ENCODE measurements at regions not wholly inside any gene's neighbourhood (a gene's known extent, or its start where the extent isn't known, plus 50 kb on each side); places are given as distances from the start of the nearest gene placed in this dataset.

DNA sequence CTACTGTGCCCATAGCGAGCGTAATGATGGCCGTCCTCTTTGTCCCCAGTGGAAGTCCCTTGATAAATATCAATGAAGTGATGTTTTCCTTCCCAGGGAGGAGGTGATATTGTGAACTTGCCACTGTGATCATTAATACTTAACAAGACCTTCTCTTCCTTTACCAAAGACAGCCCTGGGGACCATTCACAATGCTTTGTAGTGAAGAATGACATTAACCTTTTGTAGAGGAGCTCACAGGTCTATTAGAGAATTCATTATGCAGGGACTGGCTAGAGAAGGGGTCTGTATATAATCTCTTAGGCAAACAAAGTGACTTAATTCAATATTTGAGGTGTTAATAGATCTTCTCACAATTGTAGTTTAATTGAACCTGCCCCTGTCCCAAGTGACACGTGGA is 452.9 kb upstream of the DMAC1 start:
- H3K9ac ChIP-seq (ENCODE audit: insufficient read depth, low read depth, low read length), result no peak overlapping the region
- H4K20me1 ChIP-seq (ENCODE audit: insufficient read depth, low read length), result no peaks in the 10 kb centered on the region
- no peaks in the 10 kb centered on the region for H3K79me2 ChIP-seq (ENCODE audit: insufficient read depth, low read length)
- H3K27ac ChIP-seq (ENCODE audit: extremely low read length, insufficient read depth, low read length), result no peak overlapping the region
- H3K4me3 ChIP-seq (replicated peaks in 1 of 3; ENCODE audit: insufficient read depth in 1 of 3, low read depth in 2 of 3, low read length in 3 of 3), result no peak overlapping the region
- 29% methylated on average over 4 of the region's 4 CpGs for WGBS (ENCODE audit: low lambda C conversion rate)
- no TSS peak for BruUV-seq (replicated peaks)
- no peaks in the 10 kb centered on the region for H3K27me3 ChIP-seq (ENCODE audit: control insufficient read depth in 1 of 2, insufficient read depth in 2 of 2, low read length in 2 of 2)
- DNase-seq (ENCODE audit: low spot score), result no peak
- ATAC-seq, result no peak
- H3K9me3 ChIP-seq (ENCODE audit: low read length), result peaks cover 57% of the 10 kb centered on the region
- ChIA-PET POLR2A (no interaction called here), CTCF (ENCODE audit: low intra/inter-chr PET ratio, low total read pairs) (no interaction called here)
- no peaks in the 10 kb centered on the region for H3K36me3 ChIP-seq (replicated peaks in 1 of 2; ENCODE audit: control insufficient read depth in 1 of 2, insufficient read depth in 2 of 2, low read length in 2 of 2)
- in situ Hi-C loops (cut with HindIII; ENCODE audit: extremely low pct_ligation_motif_present, low pct_unique_long_range_greater_than_20kb), result no loop called here
- no peak for FAIRE-seq
- H3K4me2 ChIP-seq (ENCODE audit: low read depth, low read length), result no peak overlapping the region
- intact Hi-C loops (cut with micrococcal nuclease; ENCODE audit: unreplicated experiment), result no loop called here
- no peak for TF ChIP-seq ZNF431 (CRISPR knock-in tag; IDR thresholded peaks at IDR 0.05; ENCODE audit: borderline replicate concordance, low read depth)
- TF ChIP-seq MEIS1 (CRISPR knock-in tag; IDR thresholded peaks at IDR 0.05; ENCODE audit: borderline replicate concordance), result no peak
- no peak for TF ChIP-seq KAT8 (CRISPR knock-in tag; IDR thresholded peaks at IDR 0.05)
- TF ChIP-seq SIX1 (CRISPR knock-in tag; IDR thresholded peaks at IDR 0.05; ENCODE audit: borderline replicate concordance), result no peak
- TF ChIP-seq SMARCE1 (IDR thresholded peaks at IDR 0.05; ENCODE audit: borderline replicate concordance), result no peak
- H3K4me1 ChIP-seq (ENCODE audit: insufficient read depth, low read length), result no peaks in the 10 kb centered on the region
- no peak overlapping the region for H2AFZ ChIP-seq (ENCODE audit: low read length)

DNA sequence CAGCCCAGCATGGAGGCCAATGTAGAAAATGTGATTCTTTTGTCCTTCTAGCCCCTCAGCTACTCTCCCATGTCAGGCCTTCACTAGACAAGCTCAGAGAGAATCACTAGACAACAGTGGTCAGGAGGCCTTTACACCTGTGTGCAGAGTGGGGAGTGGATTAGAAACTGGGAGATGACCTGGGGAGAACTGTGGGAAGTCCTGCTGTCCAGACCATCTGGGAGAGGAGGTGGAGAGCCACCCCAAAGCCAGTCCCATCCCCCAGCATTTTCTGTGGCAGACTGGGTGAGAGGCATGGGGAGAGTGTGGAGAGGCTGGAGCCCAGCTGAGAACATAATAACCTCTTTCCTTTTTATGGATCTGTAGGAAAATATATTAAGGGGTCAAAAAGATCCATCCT is 452.0 kb upstream of the DMAC1 start:
- CTCF ChIA-PET (ENCODE audit: low intra/inter-chr PET ratio, low total read pairs), result no interaction called here
- in situ Hi-C loops (cut with HindIII; ENCODE audit: extremely low pct_ligation_motif_present, low pct_unique_long_range_greater_than_20kb), result no loop called here

More for the DNA sequence above, 452.0 kb upstream of the DMAC1 start:
- Histone ChIP-seq H4K20me1 (ENCODE audit: insufficient read depth, low read length) (no peaks in the 10 kb centered on the region), H3K4me1 (ENCODE audit: insufficient read depth, low read length) (no peaks in the 10 kb centered on the region), H3K4me3 (replicated peaks in 1 of 3; ENCODE audit: insufficient read depth in 1 of 3, low read depth in 2 of 3, low read length in 3 of 3) (no peak overlapping the region), H3K9ac (ENCODE audit: insufficient read depth, low read depth, low read length) (no peak overlapping the region), H3K27ac (ENCODE audit: extremely low read length, insufficient read depth, low read length) (no peak overlapping the region), H3K36me3 (replicated peaks in 1 of 2; ENCODE audit: control insufficient read depth in 1 of 2, insufficient read depth in 2 of 2, low read length in 2 of 2) (no peaks in the 10 kb centered on the region), H2AFZ (ENCODE audit: low read length) (no peak overlapping the region), H3K9me3 (ENCODE audit: low read length) (peaks cover 54% of the 10 kb centered on the region), H3K4me2 (ENCODE audit: low read depth, low read length) (no peak overlapping the region), H3K79me2 (ENCODE audit: insufficient read depth, low read length) (no peaks in the 10 kb centered on the region), H3K27me3 (ENCODE audit: control insufficient read depth in 1 of 2, insufficient read depth in 2 of 2, low read length in 2 of 2) (no peaks in the 10 kb centered on the region)
- FAIRE-seq (no peak), DNase-seq (ENCODE audit: low spot score) (no peak), ATAC-seq (no peak)
- BruUV-seq (replicated peaks), result no TSS peak
- POLR2A ChIA-PET, result no interaction called here
- intact Hi-C loops (cut with micrococcal nuclease; ENCODE audit: unreplicated experiment), result no loop called here
- TF ChIP-seq TP53 (CRISPR knock-in tag; conservative IDR thresholded peaks at IDR 0.05) (no peak), ZMYM4 (CRISPR knock-in tag; IDR thresholded peaks at IDR 0.05) (no peak), KLF12 (CRISPR knock-in tag; IDR thresholded peaks at IDR 0.05; ENCODE audit: borderline replicate concordance) (no peak), TBL1XR1 (IDR thresholded peaks at IDR 0.05; ENCODE audit: borderline replicate concordance, low read length, partially characterized antibody) (no peak), FOXJ3 (CRISPR knock-in tag; IDR thresholded peaks at IDR 0.05; ENCODE audit: borderline replicate concordance) (no peak)
